ENCODE measurements at regions not wholly inside any gene's neighbourhood (a gene's known extent, or its start where the extent isn't known, plus 50 kb on each side); places are given as distances from the start of the nearest gene placed in this dataset.
"Not testable (repeated sequence)": the region's sequence is repeated elsewhere in the genome, so short reads cannot be mapped to it uniquely, and the experiment has no call there.

GRCh38 chr18:67384057-67384456 lies 132.5 kb downstream of the DSEL start:
- H3K4me3 ChIP-seq (ENCODE audit: low read length); DNase-seq (ENCODE audit: low read depth, low spot score): not testable (repeated sequence)

- H3K4me3 ChIP-seq (ENCODE audit: low read length) = no peak overlapping the region
- DNase-seq (ENCODE audit: low read depth, low spot score) = no peak
Measured at GRCh38 chr18:67381608-67382150, 134.8 kb downstream of the DSEL start.

- no peak overlapping the region for H3K4me3 ChIP-seq (ENCODE audit: low read length)
- no peak for DNase-seq (ENCODE audit: low read depth, low spot score)
Measured at GRCh38 chr18:67380867-67381266, 135.7 kb downstream of the DSEL start.

- no peak for DNase-seq (ENCODE audit: low read depth, low spot score)
- H3K4me3 ChIP-seq (ENCODE audit: low read length) = no peak overlapping the region
Measured at GRCh38 chr18:67379981-67380380, 136.5 kb downstream of the DSEL start.

GRCh38 chr18:67376372-67376771 lies 140.1 kb downstream of the DSEL start:
- H3K4me3 ChIP-seq (ENCODE audit: low read length) = no peak overlapping the region
- DNase-seq (ENCODE audit: low read depth, low spot score) = no peak

GRCh38 chr18:67373636-67374035 lies 142.9 kb downstream of the DSEL start:
- H3K4me3 ChIP-seq (ENCODE audit: low read length) = no peak overlapping the region
- DNase-seq (ENCODE audit: low read depth, low spot score) = no peak

GRCh38 chr18:67367540-67367939 lies 149.0 kb downstream of the DSEL start:
- no peak for DNase-seq (ENCODE audit: low read depth, low spot score)
- H3K4me3 ChIP-seq (ENCODE audit: low read length) = no peak overlapping the region

GRCh38 chr18:67363694-67364093 lies 152.8 kb downstream of the DSEL start:
- DNase-seq (ENCODE audit: low read depth, low spot score) = no peak
- H3K4me3 ChIP-seq (ENCODE audit: low read length) = no peak overlapping the region

- DNase-seq (ENCODE audit: low read depth, low spot score) = no peak
- no peak overlapping the region for H3K4me3 ChIP-seq (ENCODE audit: low read length)
Measured at GRCh38 chr18:67362906-67363305, 153.6 kb downstream of the DSEL start.

GRCh38 chr18:67359873-67360838 lies 156.4 kb downstream of the DSEL start:
- no peak for DNase-seq (ENCODE audit: low read depth, low spot score)
- H3K4me3 ChIP-seq (ENCODE audit: low read length) = no peak overlapping the region

GRCh38 chr18:67358947-67359346 lies 157.6 kb downstream of the DSEL start:
- no peak overlapping the region for H3K4me3 ChIP-seq (ENCODE audit: low read length)
- no peak for DNase-seq (ENCODE audit: low read depth, low spot score)

- no peak overlapping the region for H3K4me3 ChIP-seq (ENCODE audit: low read length)
- DNase-seq (ENCODE audit: low read depth, low spot score) = no peak
Measured at GRCh38 chr18:67354692-67355091, 161.8 kb downstream of the DSEL start.

- DNase-seq (ENCODE audit: low read depth, low spot score) = no peak
- no peak overlapping the region for H3K4me3 ChIP-seq (ENCODE audit: low read length)
Measured at GRCh38 chr18:67354091-67354490, 162.4 kb downstream of the DSEL start.

- no peak overlapping the region for H3K4me3 ChIP-seq (ENCODE audit: low read length)
- DNase-seq (ENCODE audit: low read depth, low spot score) = no peak
Measured at GRCh38 chr18:67347438-67347837, 169.1 kb downstream of the DSEL start.

- no peak overlapping the region for H3K4me3 ChIP-seq (ENCODE audit: low read length)
- no peak for DNase-seq (ENCODE audit: low read depth, low spot score)
Measured at GRCh38 chr18:67342159-67342558, 174.4 kb downstream of the DSEL start.

GRCh38 chr18:67337696-67338095 lies 178.8 kb downstream of the DSEL start:
- H3K4me3 ChIP-seq (ENCODE audit: low read length) = no peak overlapping the region
- DNase-seq (ENCODE audit: low read depth, low spot score) = no peak

GRCh38 chr18:67331857-67332256 lies 184.7 kb downstream of the DSEL start:
- no peak overlapping the region for H3K4me3 ChIP-seq (ENCODE audit: low read length)
- no peak for DNase-seq (ENCODE audit: low read depth, low spot score)

GRCh38 chr18:67319109-67319508 lies 197.4 kb downstream of the DSEL start:
- no peak overlapping the region for H3K4me3 ChIP-seq (ENCODE audit: low read length)
- DNase-seq (ENCODE audit: low read depth, low spot score) = no peak

GRCh38 chr18:67318651-67319050 lies 197.9 kb downstream of the DSEL start:
- no peak overlapping the region for H3K4me3 ChIP-seq (ENCODE audit: low read length)
- DNase-seq (ENCODE audit: low read depth, low spot score) = no peak

- no peak overlapping the region for H3K4me3 ChIP-seq (ENCODE audit: low read length)
- no peak for DNase-seq (ENCODE audit: low read depth, low spot score)
Measured at GRCh38 chr18:67310826-67311225, 205.7 kb downstream of the DSEL start.

- DNase-seq (ENCODE audit: low read depth, low spot score) = no peak
- no peak overlapping the region for H3K4me3 ChIP-seq (ENCODE audit: low read length)
Measured at GRCh38 chr18:67308819-67309218, 207.7 kb downstream of the DSEL start.
